Activated CD8-positive, alpha-beta T cell treated with anti-CD3 and anti-CD28 coated beads for 36 hours (primary cell): ENCODE measurements at regions not wholly inside any gene's neighbourhood (a gene's known extent, or its start where the extent isn't known, plus 50 kb on each side); places are given as distances from the start of the nearest gene placed in this dataset.

Experiments
- ATAC-seq: fragments of 200-7000 bp; cut with Tn5 transposase; one replicate; pipeline ENCODE4 v1.10.0; 2021; ENCODE audit warnings: mild to moderate bottlenecking, moderate library complexity
- CTCF ChIA-PET: fragments of 350-600 bp; sonication (Branson Sonifier 250); formaldehyde crosslinking; loops from one replicate; lab custom pipeline; 2021; ENCODE audit warnings: antibody characterized with exemption; lab: Charles Lee
- POLR2A ChIA-PET: fragments of 350-600 bp; sonication (Branson Sonifier 250); formaldehyde crosslinking; loops from one replicate; lab custom pipeline; 2021; ENCODE audit warnings: antibody characterized with exemption; lab: Charles Lee
- DNase-seq: peaks from one replicate; pipeline ENCODE4 v3.0.0-alpha.2; 2020
- H3K27ac Mint-ChIP-seq: one replicate; pipeline ENCODE4 v1.8.0; 2021; ENCODE audit warnings: mild to moderate bottlenecking, mixed read lengths
- H3K27me3 Mint-ChIP-seq: one replicate; pipeline ENCODE4 v1.8.0; 2021; ENCODE audit warnings: mixed read lengths
- H3K36me3 Mint-ChIP-seq: one replicate; pipeline ENCODE4 v1.8.0; 2021; ENCODE audit warnings: low read depth, mixed read lengths
- H3K4me1 Mint-ChIP-seq: one replicate; pipeline ENCODE4 v1.8.0; 2021; ENCODE audit warnings: low read depth, mixed read lengths
- H3K4me3 Mint-ChIP-seq: one replicate; pipeline ENCODE4 v1.8.0; 2021; ENCODE audit warnings: mild to moderate bottlenecking, moderate library complexity, mixed read lengths
- H3K9me3 Mint-ChIP-seq: one replicate; pipeline ENCODE4 v1.8.0; 2021; ENCODE audit warnings: mixed read lengths
- CTCF ChIP-seq: fragments of 200-600 bp; IDR thresholded peaks from one replicate; pipeline ENCODE4 v1.8.0; 2022; ENCODE audit warnings: antibody characterized with exemption, mild to moderate bottlenecking
- intact Hi-C: fragments of 100-400 bp; cut with micrococcal nuclease; formaldehyde crosslinking; loops from one replicate; pipeline ENCODE4 v1.10.0; 2022

GRCh38 chr4:54879576-54879975 is 221.8 kb downstream of the KIT start:
- no peak overlapping the region for H3K4me3 Mint-ChIP-seq
- no peak overlapping the region for H3K27ac Mint-ChIP-seq
- DNase-seq (no peak), ATAC-seq (no peak)
- no peaks in the 10 kb centered on the region for H3K27me3 Mint-ChIP-seq
- no peaks in the 10 kb centered on the region for H3K4me1 Mint-ChIP-seq
- no peaks in the 10 kb centered on the region for H3K36me3 Mint-ChIP-seq
- CTCF ChIA-PET = no interaction called here
- intact Hi-C loops = no loop called here
- no peaks in the 10 kb centered on the region for H3K9me3 Mint-ChIP-seq
- no peak for TF ChIP-seq CTCF
- POLR2A ChIA-PET = interaction anchor here (1.0 kb wide), 1 partner anchor 11 kb away, joined by 3 read pairs; no protein-coding TSS in a partner anchor

- ChIA-PET POLR2A (no interaction called here), CTCF (no interaction called here)
- intact Hi-C loops = no loop called here
- Mint-ChIP-seq H3K27me3 (no peaks in the 10 kb centered on the region), H3K4me3 (no peak overlapping the region), H3K27ac (no peak overlapping the region), H3K36me3 (no peaks in the 10 kb centered on the region), H3K9me3 (no peaks in the 10 kb centered on the region), H3K4me1 (no peaks in the 10 kb centered on the region)
- TF ChIP-seq CTCF = no peak
- ATAC-seq = no peak
- no peak for DNase-seq
Measured at GRCh38 chr4:54877006-54877405, 219.2 kb downstream of the KIT start.

GRCh38 chr4:54872261-54872660 is 214.5 kb downstream of the KIT start:
- intact Hi-C loops = no loop called here
- no peak for DNase-seq

GRCh38 chr4:54863571-54864255 is 206.0 kb downstream of the KIT start:
- CTCF ChIA-PET = no interaction called here
- no peaks in the 10 kb centered on the region for H3K27me3 Mint-ChIP-seq
- no peak for ATAC-seq
- no peak for DNase-seq
- H3K36me3 Mint-ChIP-seq = no peaks in the 10 kb centered on the region
- POLR2A ChIA-PET = no interaction called here
- intact Hi-C loops = no loop called here
- H3K27ac Mint-ChIP-seq = no peak overlapping the region
- no peaks in the 10 kb centered on the region for H3K9me3 Mint-ChIP-seq
- H3K4me1 Mint-ChIP-seq = no peaks in the 10 kb centered on the region
- H3K4me3 Mint-ChIP-seq = no peak overlapping the region
- TF ChIP-seq CTCF = no peak

More at GRCh38 chr4:54872261-54872660, 214.5 kb downstream of the KIT start:
- H3K27me3 Mint-ChIP-seq = no peaks in the 10 kb centered on the region
- H3K36me3 Mint-ChIP-seq = no peaks in the 10 kb centered on the region
- POLR2A ChIA-PET = no interaction called here
- H3K4me3 Mint-ChIP-seq = no peak overlapping the region
- H3K9me3 Mint-ChIP-seq = no peaks in the 10 kb centered on the region
- no peak for ATAC-seq
- H3K4me1 Mint-ChIP-seq = no peaks in the 10 kb centered on the region
- H3K27ac Mint-ChIP-seq = no peak overlapping the region
- CTCF ChIA-PET = no interaction called here
- TF ChIP-seq CTCF = no peak

- POLR2A ChIA-PET = no interaction called here
- Mint-ChIP-seq H3K27ac (no peak overlapping the region), H3K4me1 (no peaks in the 10 kb centered on the region), H3K4me3 (no peak overlapping the region), H3K27me3 (no peaks in the 10 kb centered on the region), H3K9me3 (no peaks in the 10 kb centered on the region), H3K36me3 (no peaks in the 10 kb centered on the region)
- DNase-seq (no peak), ATAC-seq (no peak)
- intact Hi-C loops = no loop called here
- TF ChIP-seq CTCF = no peak
- CTCF ChIA-PET = no interaction called here
Measured at GRCh38 chr4:54861201-54861600, 203.4 kb downstream of the KIT start.
